ENCODE measurements at regions not wholly inside any gene's neighbourhood (a gene's known extent, or its start where the extent isn't known, plus 50 kb on each side); places are given as distances from the start of the nearest gene placed in this dataset.

DNA sequence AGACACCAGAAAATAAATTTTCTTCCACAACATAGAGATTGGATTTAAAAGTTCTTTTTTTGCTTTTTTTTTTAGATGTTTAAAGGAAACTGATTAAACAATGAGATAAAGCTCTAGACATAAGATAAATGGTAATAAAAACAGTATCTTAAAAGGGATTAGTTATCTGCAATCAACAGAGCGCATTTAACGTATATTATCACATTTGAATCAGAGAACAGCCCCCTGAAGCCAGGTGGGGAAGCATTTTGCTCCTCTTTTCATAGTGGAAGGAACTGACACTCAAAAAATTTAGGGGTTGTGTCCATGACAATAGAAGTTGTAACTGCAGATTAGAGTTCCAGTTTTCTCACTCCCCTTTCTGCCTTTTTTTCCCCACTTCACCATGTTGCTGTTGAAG, 367.6 kb downstream of the SPATA31D1 start:
- Mint-ChIP-seq H3K27ac (no peak overlapping the region), H3K27me3 (no peaks in the 10 kb centered on the region), H3K4me1 (no peaks in the 10 kb centered on the region), H3K36me3 (no peaks in the 10 kb centered on the region), H3K4me3 (no peak overlapping the region), H3K9me3 (peaks cover 0 to 2% (median 0%) of the 10 kb centered on the region in 9 donors)
- ATAC-seq (no peak), DNase-seq (no peak)
- POLR2A ChIA-PET, result no interaction called here

DNA sequence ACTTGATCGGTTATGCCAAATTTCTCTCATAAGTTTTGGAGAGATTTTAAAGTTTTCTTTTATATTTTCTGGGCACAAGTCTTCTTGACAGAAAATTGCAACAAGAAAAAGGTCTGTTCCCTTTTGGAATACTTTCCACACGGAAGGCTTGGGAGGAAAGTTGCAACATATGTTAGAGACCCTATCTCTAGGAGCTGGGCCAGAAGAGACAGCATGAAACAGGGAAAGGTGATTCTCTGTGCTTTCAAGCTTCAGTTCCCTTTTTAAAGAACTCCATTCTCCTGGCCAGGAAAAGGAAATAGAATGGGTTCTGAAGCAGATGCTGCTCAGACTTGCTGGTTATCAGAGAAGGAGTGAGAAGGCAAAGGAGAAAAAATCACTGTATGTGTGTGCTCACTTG, 368.3 kb downstream of the SPATA31D1 start:
- POLR2A ChIA-PET, result no interaction called here
- H3K9me3 Mint-ChIP-seq, result peaks cover 0 to 2% (median 0%) of the 10 kb centered on the region in 9 donors
- no peak overlapping the region for H3K4me3 Mint-ChIP-seq
- ATAC-seq (no peak), DNase-seq (no peak)
- H3K27ac Mint-ChIP-seq, result no peak overlapping the region
- H3K36me3 Mint-ChIP-seq, result no peaks in the 10 kb centered on the region
- H3K4me1 Mint-ChIP-seq, result no peaks in the 10 kb centered on the region
- H3K27me3 Mint-ChIP-seq, result no peaks in the 10 kb centered on the region

DNA sequence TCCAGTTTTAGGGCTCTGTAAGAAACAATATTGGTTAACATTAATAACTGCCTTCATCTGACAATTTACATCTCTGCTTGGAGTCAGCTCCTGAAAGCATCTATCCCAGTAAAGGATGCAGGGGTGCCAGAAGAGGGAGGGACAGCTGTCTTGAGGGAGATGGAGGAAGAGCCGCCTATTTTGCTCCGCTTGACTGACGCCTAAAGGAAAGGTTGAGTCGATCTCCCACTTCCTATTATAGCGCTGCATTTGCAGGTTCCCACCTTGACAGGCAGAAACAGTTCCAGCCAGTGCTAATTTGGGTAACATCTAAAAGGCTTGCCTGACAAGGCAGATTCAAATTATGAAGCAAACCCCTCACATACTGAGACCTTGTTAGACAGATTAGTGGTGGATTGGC, 374.6 kb downstream of the SPATA31D1 start:
- ATAC-seq, result no peak
- Mint-ChIP-seq H3K36me3 (no peaks in the 10 kb centered on the region), H3K27ac (no peak overlapping the region), H3K4me3 (no peak overlapping the region), H3K27me3 (no peaks in the 10 kb centered on the region), H3K9me3 (peaks cover 0 to 4% (median 0%) of the 10 kb centered on the region in 9 donors), H3K4me1 (no peaks in the 10 kb centered on the region)
- POLR2A ChIA-PET, result no interaction called here
- DNase-seq, result no peak

DNA sequence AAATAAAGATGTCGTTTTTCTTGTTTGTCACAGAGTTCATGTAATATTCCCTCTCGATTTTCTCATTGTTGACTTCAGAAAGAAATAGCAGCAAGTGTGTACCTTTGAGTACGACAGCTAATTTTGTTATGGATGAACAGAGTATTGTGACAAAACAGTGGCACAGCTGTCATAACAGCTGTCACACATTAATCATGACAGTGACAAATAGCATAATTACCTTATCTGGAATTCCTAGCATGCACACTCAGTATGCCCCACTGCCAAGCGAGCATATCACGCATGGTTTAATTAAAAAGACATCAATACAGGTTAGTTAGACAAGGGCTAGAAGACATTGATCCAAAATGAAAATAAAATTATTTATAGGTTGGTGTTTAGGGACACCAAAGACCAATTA, 375.1 kb downstream of the SPATA31D1 start:
- H3K27me3 Mint-ChIP-seq, result no peaks in the 10 kb centered on the region

DNA sequence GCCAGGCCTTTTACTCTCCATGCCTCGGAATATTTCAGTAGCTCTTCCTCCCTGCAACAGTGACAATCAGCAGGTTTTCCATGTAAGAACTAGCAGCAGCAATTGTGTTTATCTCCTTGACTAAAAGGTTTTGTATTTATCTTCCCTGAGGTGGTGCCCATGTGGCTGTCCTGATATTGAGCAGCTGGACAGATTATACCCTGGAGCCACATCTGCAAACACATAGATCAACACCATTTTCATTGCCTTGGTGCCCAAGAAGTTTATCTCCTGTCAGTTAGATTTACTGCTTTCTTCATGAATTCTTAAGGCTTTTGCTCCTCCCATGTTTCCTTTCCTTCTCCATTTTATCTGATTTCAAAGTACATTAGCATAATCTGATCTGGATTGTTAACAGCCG, 378.4 kb downstream of the SPATA31D1 start:
- Mint-ChIP-seq H3K27ac (no peak overlapping the region), H3K4me1 (no peaks in the 10 kb centered on the region), H3K27me3 (no peaks in the 10 kb centered on the region), H3K4me3 (no peak overlapping the region), H3K36me3 (no peaks in the 10 kb centered on the region), H3K9me3 (peaks cover 0 to 4% (median 0%) of the 10 kb centered on the region in 9 donors)
- ATAC-seq (no peak), DNase-seq (no peak)
- POLR2A ChIA-PET, result no interaction called here

More for the DNA sequence above, 375.1 kb downstream of the SPATA31D1 start:
- H3K27ac Mint-ChIP-seq, result no peak overlapping the region
- POLR2A ChIA-PET, result no interaction called here
- ATAC-seq, result no peak
- no peak overlapping the region for H3K4me3 Mint-ChIP-seq
- no peaks in the 10 kb centered on the region for H3K4me1 Mint-ChIP-seq
- DNase-seq, result no peak
- peaks cover 0 to 4% (median 0%) of the 10 kb centered on the region in 9 donors for H3K9me3 Mint-ChIP-seq
- H3K36me3 Mint-ChIP-seq, result no peaks in the 10 kb centered on the region

DNA sequence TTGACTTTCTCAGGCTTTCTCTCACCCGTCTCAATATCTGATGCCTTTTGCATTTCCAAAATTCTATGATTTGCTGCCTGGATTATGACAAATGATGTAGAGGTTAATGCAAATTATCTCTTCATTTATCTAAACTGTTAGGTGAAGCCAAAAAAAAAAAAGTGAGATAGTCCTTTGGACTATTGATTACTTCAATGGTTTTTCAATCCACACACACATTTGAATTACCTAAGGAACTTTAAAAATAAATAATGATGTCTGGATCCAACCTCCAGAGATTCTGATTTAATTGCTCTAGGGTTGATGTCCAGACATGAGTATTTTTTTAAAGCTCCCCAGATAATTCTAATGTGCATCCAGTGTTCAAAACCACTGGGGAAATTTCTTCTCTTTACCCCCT, 379.4 kb downstream of the SPATA31D1 start:
- POLR2A ChIA-PET, result no interaction called here
- Mint-ChIP-seq H3K27ac (no peak overlapping the region), H3K36me3 (no peaks in the 10 kb centered on the region), H3K4me3 (no peak overlapping the region), H3K9me3 (peaks cover 0 to 4% (median 0%) of the 10 kb centered on the region in 9 donors), H3K4me1 (no peaks in the 10 kb centered on the region), H3K27me3 (no peaks in the 10 kb centered on the region)
- ATAC-seq, result no peak
- DNase-seq, result no peak

DNA sequence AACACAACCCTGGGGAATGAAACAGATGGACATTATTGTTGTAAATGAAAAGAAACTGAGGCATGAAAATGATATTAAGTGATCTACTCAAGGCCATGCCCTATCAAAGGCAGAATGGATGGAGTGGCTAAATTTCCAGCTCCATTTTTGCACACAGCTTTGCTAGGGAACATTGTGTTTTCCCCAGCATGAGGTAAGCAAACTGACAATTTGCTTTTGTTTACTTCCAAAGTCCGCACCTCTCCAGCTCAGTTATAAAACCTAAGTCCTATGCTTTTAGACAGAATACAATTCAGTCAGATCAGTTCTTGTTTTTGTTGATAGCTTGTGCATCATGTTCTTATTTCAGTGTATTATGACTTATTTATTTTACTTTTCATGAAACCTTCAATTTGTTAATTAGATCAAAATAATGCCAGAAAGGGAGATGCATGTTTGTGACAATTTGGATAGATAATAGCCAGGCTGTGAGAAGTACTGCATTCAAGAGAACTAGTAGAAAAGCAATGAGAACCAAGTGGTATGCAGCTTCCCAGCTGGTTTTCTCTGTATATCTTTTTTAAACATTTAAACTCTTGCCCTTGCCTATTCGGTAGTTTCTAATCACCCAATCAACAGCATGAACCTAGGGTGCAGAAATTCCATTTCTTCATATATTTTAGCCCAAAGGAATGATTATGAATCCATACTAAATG, 380.8 kb downstream of the SPATA31D1 start:
- POLR2A ChIA-PET, result no interaction called here

DNA sequence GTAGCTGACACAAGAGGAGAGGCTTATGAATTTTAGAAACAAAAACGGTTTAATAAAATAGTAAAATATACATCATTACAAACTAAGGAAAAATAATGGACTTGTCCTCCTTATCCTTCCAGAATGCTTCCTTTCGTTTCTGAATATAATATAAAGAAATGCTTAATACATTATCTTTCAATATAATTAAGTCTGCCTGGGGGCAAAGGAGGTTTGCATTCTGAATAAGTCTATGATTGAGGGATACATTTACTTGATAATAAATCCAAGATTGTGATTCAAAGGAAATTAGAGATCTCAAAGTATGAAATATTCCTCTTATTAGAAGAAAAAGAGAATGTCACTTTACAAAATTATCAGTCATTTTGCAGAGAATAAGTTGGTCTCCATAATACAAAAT, 386.5 kb downstream of the SPATA31D1 start:
- POLR2A ChIA-PET, result no interaction called here
- ATAC-seq (no peak), DNase-seq (no peak)
- H3K9me3 Mint-ChIP-seq, result peaks cover 0 to 20% (median 3%) of the 10 kb centered on the region in 9 donors
- H3K36me3 Mint-ChIP-seq, result no peaks in the 10 kb centered on the region
- H3K27me3 Mint-ChIP-seq, result no peaks in the 10 kb centered on the region
- H3K27ac Mint-ChIP-seq, result no peak overlapping the region
- H3K4me1 Mint-ChIP-seq, result no peaks in the 10 kb centered on the region
- H3K4me3 Mint-ChIP-seq, result no peak overlapping the region

More for the DNA sequence above, 380.8 kb downstream of the SPATA31D1 start:
- Mint-ChIP-seq H3K27me3 (no peaks in the 10 kb centered on the region), H3K4me3 (no peak overlapping the region), H3K27ac (no peak overlapping the region), H3K9me3 (peaks cover 0 to 8% (median 0%) of the 10 kb centered on the region in 9 donors), H3K36me3 (no peaks in the 10 kb centered on the region), H3K4me1 (no peaks in the 10 kb centered on the region)
- no peak for ATAC-seq
- DNase-seq, result no peak

DNA sequence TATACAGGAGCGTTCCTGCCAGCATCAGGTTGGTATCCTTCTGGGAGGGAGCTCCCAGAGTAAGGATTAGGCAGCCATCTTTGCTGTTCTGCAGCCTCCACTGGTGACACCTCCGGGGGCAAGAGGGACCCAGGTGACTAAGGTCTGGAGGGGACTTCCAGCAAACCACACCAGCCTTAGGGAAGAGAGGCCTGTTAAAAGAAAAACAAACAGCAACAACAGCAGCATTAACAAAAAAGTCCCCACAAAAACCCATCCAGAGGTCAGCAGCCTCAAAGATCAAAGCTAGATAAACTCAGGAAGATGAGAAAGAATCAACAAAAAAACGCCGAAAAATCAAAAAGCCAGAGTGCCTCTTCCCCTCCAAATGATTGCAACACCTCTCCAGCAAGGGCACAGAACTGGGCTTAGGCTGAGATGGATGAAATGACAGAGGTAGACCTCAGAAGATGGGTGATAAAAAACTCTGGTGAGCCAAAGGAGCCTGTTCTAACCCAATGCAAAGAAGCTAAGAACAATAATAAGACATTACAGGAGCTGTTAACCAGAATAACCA, 388.2 kb downstream of the SPATA31D1 start:
- no peak overlapping the region for H3K4me3 Mint-ChIP-seq
- H3K4me1 Mint-ChIP-seq, result no peaks in the 10 kb centered on the region
- DNase-seq (no peak), ATAC-seq (no peak)
- no peak overlapping the region for H3K27ac Mint-ChIP-seq
- H3K36me3 Mint-ChIP-seq, result no peaks in the 10 kb centered on the region
- H3K9me3 Mint-ChIP-seq, result peaks cover 0 to 29% (median 3%) of the 10 kb centered on the region in 9 donors
- H3K27me3 Mint-ChIP-seq, result no peaks in the 10 kb centered on the region
- POLR2A ChIA-PET, result no interaction called here

DNA sequence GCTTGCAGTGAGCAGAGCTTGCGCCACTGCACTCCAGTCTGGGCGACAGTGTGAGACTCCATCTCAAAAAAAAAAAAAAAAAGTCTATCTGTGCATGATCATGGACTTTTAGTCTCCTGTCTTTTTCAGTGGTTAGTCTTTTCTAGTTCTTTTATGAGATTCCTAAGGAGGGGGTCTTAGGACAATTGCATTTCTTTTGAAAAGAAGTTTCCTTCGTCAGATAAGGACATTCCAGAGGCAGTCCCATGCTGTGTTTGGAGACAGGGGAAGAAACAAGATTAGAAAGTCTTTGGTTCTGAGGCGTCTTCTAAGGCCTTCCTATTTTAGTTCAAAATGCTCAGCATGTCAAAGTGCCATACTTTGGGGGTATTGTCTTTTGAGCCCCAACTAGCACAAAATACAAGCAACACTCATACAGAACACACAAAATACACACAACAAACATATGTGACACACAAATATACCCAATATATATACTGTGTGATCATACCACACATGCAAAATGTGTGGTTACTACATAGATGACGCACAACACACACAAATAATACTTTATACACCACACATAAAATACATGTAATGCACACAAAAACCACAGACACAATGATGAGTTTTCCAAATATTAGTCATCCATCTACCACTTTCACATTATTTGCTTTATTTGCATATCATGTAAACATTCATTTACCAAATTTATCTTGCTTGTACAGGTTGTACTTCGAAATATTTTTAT, 394.5 kb downstream of the SPATA31D1 start:
- no peak for ATAC-seq
- H3K27me3 Mint-ChIP-seq, result no peaks in the 10 kb centered on the region

DNA sequence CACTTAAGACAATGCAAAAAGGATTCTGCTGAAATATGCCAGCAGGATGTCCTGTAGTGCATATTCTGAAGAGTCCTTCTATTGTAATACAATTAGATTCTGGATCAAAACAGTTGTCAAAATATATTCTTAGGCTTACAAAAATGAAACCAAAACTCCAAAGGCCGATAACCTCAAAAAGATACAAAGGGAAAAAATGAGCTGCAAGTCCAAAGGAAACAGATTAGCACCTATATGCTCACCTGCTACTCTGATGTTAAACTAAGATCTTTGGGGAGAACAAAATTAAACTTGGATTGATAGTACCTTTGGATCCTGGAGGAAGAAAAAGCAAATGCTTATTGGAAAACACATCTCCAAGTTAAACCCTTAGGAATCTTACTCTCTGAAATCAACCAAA, 397.1 kb downstream of the SPATA31D1 start:
- Mint-ChIP-seq H3K27me3 (peaks cover 0 to 3% (median 0%) of the 10 kb centered on the region in 5 donors), H3K4me3 (no peak overlapping the region), H3K9me3 (peaks cover 0 to 28% (median 8%) of the 10 kb centered on the region in 9 donors), H3K4me1 (no peaks in the 10 kb centered on the region), H3K27ac (no peak overlapping the region), H3K36me3 (no peaks in the 10 kb centered on the region)
- DNase-seq (no peak), ATAC-seq (no peak)
- POLR2A ChIA-PET, result no interaction called here

More for the DNA sequence above, 394.5 kb downstream of the SPATA31D1 start:
- no peak for DNase-seq
- Mint-ChIP-seq H3K27ac (no peak overlapping the region), H3K36me3 (no peaks in the 10 kb centered on the region), H3K4me1 (no peaks in the 10 kb centered on the region), H3K9me3 (peaks cover 0 to 14% (median 7%) of the 10 kb centered on the region in 9 donors), H3K4me3 (no peak overlapping the region)
- POLR2A ChIA-PET, result no interaction called here

DNA sequence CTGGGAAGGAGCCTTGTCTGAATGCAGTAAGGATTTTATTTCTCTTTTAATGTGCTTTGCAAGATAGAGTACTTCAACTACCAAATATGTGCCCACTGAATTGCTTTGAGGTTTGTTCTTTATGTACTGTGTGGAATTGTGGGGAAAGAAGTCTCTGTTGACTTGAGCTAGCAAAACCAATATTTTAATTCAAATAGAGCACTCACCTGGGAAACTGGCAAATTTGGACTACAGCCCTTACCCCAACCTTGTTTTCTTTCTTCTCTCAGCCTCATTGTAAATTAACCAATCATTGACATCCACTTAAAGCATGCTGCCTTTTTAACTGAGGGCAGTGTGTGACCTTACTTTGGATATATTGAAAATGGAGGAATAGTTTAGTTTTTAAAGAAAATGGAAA, 409.0 kb downstream of the SPATA31D1 start:
- POLR2A ChIA-PET, result no interaction called here
- Mint-ChIP-seq H3K4me1 (no peaks in the 10 kb centered on the region), H3K9me3 (peaks cover 0 to 27% (median 0%) of the 10 kb centered on the region in 9 donors), H3K4me3 (no peak overlapping the region), H3K27me3 (peaks cover 0 to 3% (median 0%) of the 10 kb centered on the region in 5 donors), H3K27ac (no peak overlapping the region), H3K36me3 (no peaks in the 10 kb centered on the region)
- DNase-seq (no peak), ATAC-seq (no peak)

DNA sequence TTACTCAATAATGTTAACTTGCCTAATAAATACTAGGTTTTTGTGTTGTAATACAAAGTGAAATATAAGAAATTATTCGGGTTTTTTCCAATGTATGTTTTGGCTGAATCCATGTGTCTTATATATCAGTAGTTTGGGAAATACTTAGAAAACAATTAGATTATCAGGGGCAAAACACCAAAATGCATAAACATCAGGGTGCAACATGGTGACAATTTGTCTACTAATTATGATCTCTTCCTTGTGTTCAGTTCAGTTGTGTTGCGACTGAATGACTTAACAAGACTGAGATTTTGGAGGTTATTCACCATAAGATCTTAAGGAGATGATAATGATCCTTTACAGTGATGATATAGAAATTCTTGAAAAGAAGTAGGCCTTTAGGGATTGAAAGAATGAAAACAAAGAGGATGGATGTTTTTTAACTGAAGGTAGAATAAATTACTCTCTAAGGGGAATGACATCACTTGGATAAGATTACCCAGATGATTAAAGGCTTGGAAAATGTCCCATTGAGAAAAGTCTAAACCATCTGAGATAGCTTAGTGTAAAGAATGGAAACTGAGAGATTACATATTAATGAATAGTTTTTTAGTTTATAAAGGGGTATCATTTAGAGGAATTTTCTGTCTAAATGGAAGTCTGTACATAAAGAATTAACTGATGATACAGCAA, 415.8 kb downstream of the SPATA31D1 start:
- DNase-seq (no peak), ATAC-seq (no peak)
- H3K27ac Mint-ChIP-seq, result no peak overlapping the region
- POLR2A ChIA-PET, result no interaction called here
- H3K4me3 Mint-ChIP-seq, result no peak overlapping the region
- H3K36me3 Mint-ChIP-seq, result no peaks in the 10 kb centered on the region
- H3K9me3 Mint-ChIP-seq, result peaks cover 0 to 10% (median 3%) of the 10 kb centered on the region in 9 donors
- H3K27me3 Mint-ChIP-seq, result peaks cover 0 to under 1% (median 0%) of the 10 kb centered on the region in 5 donors
- no peaks in the 10 kb centered on the region for H3K4me1 Mint-ChIP-seq
